Smooth muscle cell (in vitro differentiated cells): ENCODE measurements at regions not wholly inside any gene's neighbourhood (a gene's known extent, or its start where the extent isn't known, plus 50 kb on each side); places are given as distances from the start of the nearest gene placed in this dataset.

ENCODE experiments used
- DNase-seq: peaks from one replicate; lab custom pipeline; 2025; ENCODE audit not compliant: unreplicated experiment; lab: John Stamatoyannopoulos, UW
- H2AFZ ChIP-seq: fragments of 200-600 bp; sonication (generic); 2 replicates; pipeline ENCODE4 v1.6.0; 2016; ENCODE audit warnings: antibody characterized with exemption, low read depth, mild to moderate bottlenecking
- H3F3A ChIP-seq: fragments of 200-600 bp; sonication (generic); 2 replicates; pipeline ENCODE4 v1.6.0; 2017; ENCODE audit warnings: antibody characterized with exemption, low read depth
- H3K27ac ChIP-seq: fragments of 200-600 bp; sonication (generic); 2 replicates; pipeline ENCODE4 v1.5.1; 2016; ENCODE audit warnings: low read depth, mild to moderate bottlenecking
- H3K27me3 ChIP-seq: fragments of 200-600 bp; sonication (generic); 2 replicates; pipeline ENCODE4 v1.6.1; 2016; ENCODE audit warnings: low read depth, mild to moderate bottlenecking
- H3K36me3 ChIP-seq: fragments of 200-600 bp; sonication (generic); 2 replicates; pipeline ENCODE4 v1.5.1; 2016; ENCODE audit warnings: low read depth
- H3K4me1 ChIP-seq: fragments of 200-600 bp; sonication (generic); 2 replicates; pipeline ENCODE4 v1.5.1; 2016; ENCODE audit warnings: low read depth
- H3K4me2 ChIP-seq: fragments of 200-600 bp; sonication (generic); 2 replicates; pipeline ENCODE4 v1.6.0; 2016; ENCODE audit warnings: mild to moderate bottlenecking
- H3K4me3 ChIP-seq: fragments of 200-600 bp; sonication (generic); 2 replicates; pipeline ENCODE4 v1.5.1; 2016; ENCODE audit warnings: mild to moderate bottlenecking
- H3K79me2 ChIP-seq: fragments of 200-600 bp; sonication (generic); 2 replicates; pipeline ENCODE4 v1.6.0; 2016; ENCODE audit warnings: low read depth, mild to moderate bottlenecking
- H3K9ac ChIP-seq: fragments of 200-600 bp; sonication (generic); 2 replicates; pipeline ENCODE4 v1.6.0; 2016; ENCODE audit warnings: low read depth
- H3K9me3 ChIP-seq: fragments of 200-600 bp; sonication (generic); replicated peaks from 2 replicates; pipeline ENCODE4 v1.5.1; 2016; ENCODE audit warnings: low read depth
- H4K20me1 ChIP-seq: fragments of 200-600 bp; sonication (generic); 2 replicates; pipeline ENCODE4 v1.6.0; 2016; ENCODE audit warnings: low read depth
- CTCF ChIP-seq: fragments of 200-600 bp; sonication (generic); IDR thresholded peaks from 2 replicates; pipeline ENCODE4 v1.5.1; 2017; ENCODE audit warnings: borderline replicate concordance, mild to moderate bottlenecking, antibody characterized with exemption; ENCODE audit not compliant: insufficient read depth, poor library complexity, severe bottlenecking
- WGBS: methylation state at CpG from one replicate; pipeline ENCODE4 v1.1.7; 2016; ENCODE audit warnings: low lambda C conversion rate; 5-methylcytosine and 5-hydroxymethylcytosine counted together

- 90% methylated on average over 1 of the region's 1 CpG for WGBS
- no peaks in the 10 kb centered on the region for H3K79me2 ChIP-seq
- no peak overlapping the region for H3K4me2 ChIP-seq
- H3K27ac ChIP-seq, result no peak overlapping the region
- no peak for TF ChIP-seq CTCF
- no peak overlapping the region for H3K4me3 ChIP-seq
- H2AFZ ChIP-seq, result no peak overlapping the region
- H4K20me1 ChIP-seq, result no peaks in the 10 kb centered on the region
- H3K27me3 ChIP-seq, result no peaks in the 10 kb centered on the region
- no peak for DNase-seq
- no peaks in the 10 kb centered on the region for H3K4me1 ChIP-seq
- no peaks in the 10 kb centered on the region for H3K36me3 ChIP-seq
- no peak overlapping the region for H3K9ac ChIP-seq
- H3F3A ChIP-seq, result no peaks in the 10 kb centered on the region
- no peaks in the 10 kb centered on the region for H3K9me3 ChIP-seq
Measured at GRCh38 chr1:222239130-222239529, 308.8 kb downstream of the HHIPL2 start.

GRCh38 chr1:222234351-222234750 lies 313.6 kb downstream of the HHIPL2 start:
- Histone ChIP-seq H2AFZ (no peak overlapping the region), H3F3A (no peaks in the 10 kb centered on the region), H3K4me3 (no peak overlapping the region), H3K36me3 (no peaks in the 10 kb centered on the region), H3K27me3 (no peaks in the 10 kb centered on the region), H3K4me1 (no peaks in the 10 kb centered on the region), H3K9me3 (no peaks in the 10 kb centered on the region), H3K27ac (no peak overlapping the region), H3K79me2 (no peaks in the 10 kb centered on the region), H3K4me2 (peak overlapping the region; percentile 19), H4K20me1 (no peaks in the 10 kb centered on the region), H3K9ac (no peak overlapping the region)
- TF ChIP-seq CTCF, result no peak
- no peak for DNase-seq
- 98% methylated on average over 2 of the region's 2 CpGs for WGBS

GRCh38 chr1:222233444-222234158 lies 314.3 kb downstream of the HHIPL2 start:
- Histone ChIP-seq H4K20me1 (no peaks in the 10 kb centered on the region), H3K9ac (no peak overlapping the region), H3K79me2 (no peaks in the 10 kb centered on the region), H3K27me3 (no peaks in the 10 kb centered on the region), H3K4me3 (no peak overlapping the region), H3K4me2 (peak overlapping the region; percentile 19), H3K27ac (peak overlapping the region; percentile 52), H3K4me1 (no peaks in the 10 kb centered on the region), H3F3A (no peaks in the 10 kb centered on the region), H3K36me3 (no peaks in the 10 kb centered on the region), H2AFZ (no peak overlapping the region), H3K9me3 (no peaks in the 10 kb centered on the region)
- no peak for DNase-seq
- TF ChIP-seq CTCF, result no peak
- 37% methylated on average over 6 of the region's 6 CpGs for WGBS

- H3K4me3 ChIP-seq, result no peak overlapping the region
- no peak overlapping the region for H2AFZ ChIP-seq
- H3K27me3 ChIP-seq, result no peaks in the 10 kb centered on the region
Measured at GRCh38 chr1:222232842-222233241, 315.1 kb downstream of the HHIPL2 start.

More at GRCh38 chr1:222232842-222233241, 315.1 kb downstream of the HHIPL2 start:
- Histone ChIP-seq H3K27ac (peak overlapping the region; percentile 52), H3K4me1 (no peaks in the 10 kb centered on the region), H3K79me2 (no peaks in the 10 kb centered on the region), H4K20me1 (no peaks in the 10 kb centered on the region), H3K9ac (no peak overlapping the region), H3F3A (no peaks in the 10 kb centered on the region), H3K9me3 (no peaks in the 10 kb centered on the region), H3K36me3 (no peaks in the 10 kb centered on the region), H3K4me2 (peak overlapping the region; percentile 19)
- no peak for DNase-seq
- no peak for TF ChIP-seq CTCF
